ENCODE measurements at regions not wholly inside any gene's neighbourhood (a gene's known extent, or its start where the extent isn't known, plus 50 kb on each side); places are given as distances from the start of the nearest gene placed in this dataset.

- TF ChIP-seq CTCF (IDR thresholded peaks at IDR 0.05; ENCODE audit: unreplicated experiment), result no peak
- Mint-ChIP-seq H3K4me3 (ENCODE audit: unreplicated experiment) (no peak overlapping the region), H3K27ac (ENCODE audit: unreplicated experiment) (no peak overlapping the region), H3K4me1 (ENCODE audit: unreplicated experiment) (peaks cover 10% of the 10 kb centered on the region), H3K36me3 (ENCODE audit: low read depth, unreplicated experiment) (no peaks in the 10 kb centered on the region), H3K9me3 (ENCODE audit: unreplicated experiment) (no peaks in the 10 kb centered on the region), H3K27me3 (ENCODE audit: unreplicated experiment) (no peaks in the 10 kb centered on the region)
- DNase-seq (ENCODE audit: low spot score), result no peak
Measured at GRCh38 chr6:146896960-146897701, 298.4 kb downstream of the ADGB start.

- Mint-ChIP-seq H3K9me3 (ENCODE audit: unreplicated experiment) (no peaks in the 10 kb centered on the region), H3K36me3 (ENCODE audit: low read depth, unreplicated experiment) (no peaks in the 10 kb centered on the region), H3K4me3 (ENCODE audit: unreplicated experiment) (no peak overlapping the region), H3K4me1 (ENCODE audit: unreplicated experiment) (peaks cover 6% of the 10 kb centered on the region), H3K27me3 (ENCODE audit: unreplicated experiment) (no peaks in the 10 kb centered on the region), H3K27ac (ENCODE audit: unreplicated experiment) (no peak overlapping the region)
- no peak for TF ChIP-seq CTCF (IDR thresholded peaks at IDR 0.05; ENCODE audit: unreplicated experiment)
- DNase-seq (ENCODE audit: low spot score), result no peak
Measured at GRCh38 chr6:146898069-146898887, 299.5 kb downstream of the ADGB start.

GRCh38 chr6:146898888-146899227 lies 300.1 kb downstream of the ADGB start:
- H3K9me3 Mint-ChIP-seq (ENCODE audit: unreplicated experiment), result no peaks in the 10 kb centered on the region
- no peak for DNase-seq (ENCODE audit: low spot score)
- no peak overlapping the region for H3K27ac Mint-ChIP-seq (ENCODE audit: unreplicated experiment)
- peaks cover 11% of the 10 kb centered on the region for H3K4me1 Mint-ChIP-seq (ENCODE audit: unreplicated experiment)
- H3K4me3 Mint-ChIP-seq (ENCODE audit: unreplicated experiment), result no peak overlapping the region
- no peaks in the 10 kb centered on the region for H3K36me3 Mint-ChIP-seq (ENCODE audit: low read depth, unreplicated experiment)
- no peak for TF ChIP-seq CTCF (IDR thresholded peaks at IDR 0.05; ENCODE audit: unreplicated experiment)
- no peaks in the 10 kb centered on the region for H3K27me3 Mint-ChIP-seq (ENCODE audit: unreplicated experiment)

- no peaks in the 10 kb centered on the region for H3K36me3 Mint-ChIP-seq (ENCODE audit: low read depth, unreplicated experiment)
- H3K9me3 Mint-ChIP-seq (ENCODE audit: unreplicated experiment), result no peaks in the 10 kb centered on the region
- TF ChIP-seq CTCF (IDR thresholded peaks at IDR 0.05; ENCODE audit: unreplicated experiment), result no peak
- H3K27me3 Mint-ChIP-seq (ENCODE audit: unreplicated experiment), result no peaks in the 10 kb centered on the region
- H3K4me3 Mint-ChIP-seq (ENCODE audit: unreplicated experiment), result no peak overlapping the region
- H3K4me1 Mint-ChIP-seq (ENCODE audit: unreplicated experiment), result peaks cover 8% of the 10 kb centered on the region
- no peak for DNase-seq (ENCODE audit: low spot score)
- no peak overlapping the region for H3K27ac Mint-ChIP-seq (ENCODE audit: unreplicated experiment)
Measured at GRCh38 chr6:146901940-146902816, 302.0 kb upstream of the STXBP5 start.
